K562 (cell line): ENCODE measurements at regions not wholly inside any gene's neighbourhood (a gene's known extent, or its start where the extent isn't known, plus 50 kb on each side); places are given as distances from the start of the nearest gene placed in this dataset.

Experiments used
- ATAC-seq: fragments of 200-7000 bp; cut with Tn5 transposase; 3 replicates; pipeline ENCODE4 v1.9.1; 2020; ENCODE audit warnings: moderate library complexity
- BruUV-seq: library from RNA; stranded (reverse); fragments of 400-500 nt; replicated peaks from 2 replicates; lab custom pipeline; 2021; lab: Mats Ljungman, UMichigan
- CTCF ChIA-PET: fragments of 300-600 bp; formaldehyde crosslinking; extraction: SDS; loops from one replicate; lab custom pipeline; 2021; ENCODE audit warnings: low intra/inter-chr PET ratio; lab: Yijun Ruan, JAX
- POLR2A ChIA-PET: fragments of 300-600, 350-650 bp; sonication (Branson Sonifier 250); formaldehyde crosslinking; extraction: SDS; loops from one replicate; lab custom pipeline; 2021; ENCODE audit warnings: antibody characterized with exemption, inconsistent platforms; lab: Yijun Ruan, JAX
- DNase-seq, 4 experiments: peaks; one replicate each; pipeline versions ENCODE4 v3.0.0 to v3.0.0-alpha.2; 2011 to 2018; ENCODE audit warnings: low spot score in 3 of 4, mixed read lengths in 3 of 4; ENCODE audit errors: extremely low read depth in 1 of 4
- FAIRE-seq: peaks from 2 replicates; lab custom pipeline; 2011; peaks lifted over from hg19 to GRCh38; lab: Jason Lieb, UNC
- H2AFZ ChIP-seq: 2 replicates; pipeline ENCODE4 v1.6.0; 2011; ENCODE audit warnings: low read depth, low read length, control low read depth, inconsistent platforms
- H3K27ac ChIP-seq: fragments of 200-600 bp; 3 replicates; pipeline ENCODE4 v1.8.0; 2011; ENCODE audit warnings: low read depth, mild to moderate bottlenecking, control low read depth, inconsistent platforms, low read length, moderate library complexity, mixed read lengths; ENCODE audit errors: extremely low read depth
- H3K27me3 ChIP-seq, 2 experiments: fragments of 300-600 bp in 1 of 2; 2 replicates in 1 of 2; 3 replicates in 1 of 2; pipeline versions ENCODE4 v1.6.0 to v1.8.0; 2011; ENCODE audit warnings: inconsistent platforms in 2 of 2, low read length in 2 of 2, mild to moderate bottlenecking in 1 of 2, mixed read lengths in 1 of 2, moderate library complexity in 1 of 2; ENCODE audit not compliant: control insufficient read depth in 2 of 2, insufficient read depth in 2 of 2
- H3K36me3 ChIP-seq: fragments of 300-600 bp; 3 replicates; pipeline ENCODE4 v1.8.0; 2011; ENCODE audit warnings: mild to moderate bottlenecking, low read length, inconsistent platforms; ENCODE audit not compliant: control insufficient read depth, insufficient read depth
- H3K4me1 ChIP-seq, 2 experiments: fragments of 200-600 bp in 1 of 2; replicated peaks in 1 of 2; 2 replicates in 1 of 2; 3 replicates in 1 of 2; pipeline versions ENCODE4 v1.5.1 to v1.8.0; 2011; ENCODE audit warnings: inconsistent platforms in 2 of 2, low read length in 2 of 2, mild to moderate bottlenecking in 1 of 2, mixed read lengths in 1 of 2, moderate library complexity in 1 of 2; ENCODE audit not compliant: control insufficient read depth in 2 of 2, insufficient read depth in 2 of 2
- H3K4me2 ChIP-seq: 2 replicates; pipeline ENCODE4 v1.6.1; 2011; ENCODE audit warnings: low read length, control low read depth, inconsistent platforms, mixed read lengths; ENCODE audit not compliant: insufficient read depth
- H3K4me3 ChIP-seq: fragments of 200-600 bp; sonication (generic), shearing (Covaris generic); 2 replicates; pipeline ENCODE4 v1.5.1; 2016; ENCODE audit warnings: control low read depth, inconsistent platforms
- H3K79me2 ChIP-seq: fragments of 200-600 bp; 3 replicates; pipeline ENCODE4 v1.8.0; 2011; ENCODE audit warnings: low read length, inconsistent platforms; ENCODE audit not compliant: control insufficient read depth, insufficient read depth
- H3K9ac ChIP-seq, 2 experiments: 2 replicates each; pipeline versions ENCODE4 v1.6.0 to v1.6.1; 2011; ENCODE audit warnings: low read depth in 2 of 2, low read length in 2 of 2, control low read depth in 1 of 2, inconsistent platforms in 1 of 2, mild to moderate bottlenecking in 1 of 2, mixed read lengths in 1 of 2; ENCODE audit not compliant: insufficient read depth in 1 of 2
- H3K9me1 ChIP-seq: one replicate; pipeline ENCODE4 v1.6.0; 2011; ENCODE audit warnings: inconsistent platforms, mild to moderate bottlenecking, low read length, moderate library complexity; ENCODE audit not compliant: control insufficient read depth, insufficient read depth
- H3K9me3 ChIP-seq: replicated peaks from 2 replicates; pipeline ENCODE4 v1.5.1; 2011; ENCODE audit warnings: low read depth, low read length, inconsistent platforms; ENCODE audit not compliant: control insufficient read depth, insufficient read depth
- H4K20me1 ChIP-seq: replicated peaks from 2 replicates; pipeline ENCODE4 v1.6.1; 2011; ENCODE audit warnings: low read length, inconsistent platforms, mixed read lengths; ENCODE audit not compliant: control insufficient read depth, insufficient read depth
- CREB3L1 ChIP-seq: fragments of 450-650 bp; IDR thresholded peaks from 2 replicates; pipeline ENCODE4 v1.6.1; 2014; ENCODE audit warnings: low read depth, mild to moderate bottlenecking, moderate library complexity, borderline replicate concordance
- FUS ChIP-seq: fragments of 200-400 bp; formaldehyde crosslinking; optimal IDR thresholded peaks from 2 replicates; pipeline ENCODE3; 2017; ENCODE audit warnings: low read depth, low read length
- HNRNPL ChIP-seq: fragments of 200-400 bp; formaldehyde crosslinking; IDR thresholded peaks from 2 replicates; pipeline ENCODE4 v1.6.1; 2017; ENCODE audit warnings: low read depth, mild to moderate bottlenecking, low read length
- JUND ChIP-seq, 2 experiments: IDR thresholded peaks; 2 replicates in 1 of 2; 3 replicates in 1 of 2; pipeline ENCODE4 v1.6.1; 2011; ENCODE audit warnings: borderline replicate concordance in 2 of 2, low read depth in 2 of 2, low read length in 2 of 2, improper control_type of control experiment in 1 of 2, missing biosample characterization in 1 of 2, missing genetic modification characterization in 1 of 2, missing genetic modification reagents in 1 of 2
- NKRF ChIP-seq: fragments of 450-650 bp; IDR thresholded peaks from 2 replicates; pipeline ENCODE4 v1.6.1; 2016; ENCODE audit warnings: borderline replicate concordance
- PHB ChIP-seq: fragments of 250-450 bp; sonication (Bioruptor Pico); IDR thresholded peaks from 2 replicates; pipeline ENCODE4 v1.5.0; 2021
- RBM15 ChIP-seq: fragments of 200-400 bp; formaldehyde crosslinking; IDR thresholded peaks from 2 replicates; pipeline ENCODE4 v1.6.1; 2018; ENCODE audit warnings: mild to moderate bottlenecking, low read length, moderate library complexity; ENCODE audit not compliant: insufficient read depth
- THAP12 ChIP-seq: fragments of 250-450 bp; sonication (Bioruptor Pico); IDR thresholded peaks from 2 replicates; pipeline ENCODE4 v1.9.0; 2021; ENCODE audit warnings: mild to moderate bottlenecking, inconsistent platforms
- WHSC1 ChIP-seq: IDR thresholded peaks from one replicate; pipeline ENCODE4 v1.6.1; 2012; ENCODE audit warnings: low read length, control low read depth, inconsistent platforms
- WGBS: fragments of 100-300 bp; shearing (Covaris generic); methylation state at CpG from one replicate; pipeline ENCODE4 v1.1.6; 2016; ENCODE audit warnings: low coverage, mixed read lengths; ENCODE audit not compliant: insufficient coverage; ENCODE audit errors: missing lambda C conversion rate; 5-methylcytosine and 5-hydroxymethylcytosine counted together
- in situ Hi-C: fragments of 300-500 bp; cut with MboI; formaldehyde crosslinking; loops from 4 replicates; pipeline ENCODE4 v1.15.0; 2018; ENCODE audit warnings: inconsistent platforms, mixed read lengths
- intact Hi-C: fragments of 100-400 bp; cut with micrococcal nuclease; formaldehyde crosslinking; loops from 2 replicates; pipeline ENCODE4 v1.14.2; 2022

DNA sequence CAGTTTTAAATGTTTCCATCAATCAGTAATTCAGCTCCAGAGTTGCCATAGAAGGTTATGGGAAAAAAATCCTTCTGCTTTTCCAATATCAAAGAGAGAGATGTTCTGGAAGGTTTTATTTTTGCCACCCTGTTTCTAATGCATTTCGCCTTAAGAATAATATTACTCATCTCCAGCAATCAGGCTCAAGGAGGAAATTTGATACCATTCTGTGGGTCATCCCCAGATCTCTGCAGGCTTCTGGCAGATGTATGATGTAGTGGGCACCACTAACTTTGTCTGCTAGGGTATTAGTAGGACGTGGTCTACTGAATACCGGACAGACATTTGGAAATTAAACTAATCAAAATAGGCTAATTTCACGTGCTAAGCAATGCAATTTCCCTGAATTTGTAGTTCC lies 645.4 kb upstream of the TENM3 start:
- Histone ChIP-seq H3K36me3 (no peaks in the 10 kb centered on the region), H3K27me3 (no peaks in the 10 kb centered on the region), H4K20me1 (no peaks in the 10 kb centered on the region), H3K9me3 (no peaks in the 10 kb centered on the region), H3K4me2 (no peak overlapping the region), H3K9me1 (no peaks in the 10 kb centered on the region), H2AFZ (no peak overlapping the region), H3K9ac (no peak overlapping the region), H3K4me1 (no peaks in the 10 kb centered on the region), H3K79me2 (no peaks in the 10 kb centered on the region), H3K27ac (no peak overlapping the region), H3K4me3 (no peak overlapping the region)
- in situ Hi-C loops: no loop called here
- intact Hi-C loops: no loop called here
- 0% methylated on average over 4 of the region's 4 CpGs for WGBS
- BruUV-seq: no TSS peak
- FAIRE-seq (no peak), DNase-seq (no peak), ATAC-seq (no peak)
- ChIA-PET POLR2A (no interaction called here), CTCF (no interaction called here)
- TF ChIP-seq THAP12 (CRISPR knock-in tag) (no peak), JUND (IDR thresholded peaks at IDR 0.05; ENCODE audit: borderline replicate concordance, low read depth, low read length) (no peak), JUND (tag; IDR thresholded peaks at IDR 0.05; ENCODE audit: borderline replicate concordance, low read depth, low read length) (no peak), PHB (no peak), WHSC1 (no peak), CREB3L1 (no peak), RBM15 (no peak), FUS (no peak), NKRF (no peak), HNRNPL (no peak)
